ENCODE measurements at regions not wholly inside any gene's neighbourhood (a gene's known extent, or its start where the extent isn't known, plus 50 kb on each side); places are given as distances from the start of the nearest gene placed in this dataset.

- no peak for DNase-seq (ENCODE audit: low spot score)
- H3K4me3 Mint-ChIP-seq, result no peak overlapping the region
- ChIA-PET CTCF (no interaction called here), POLR2A (no interaction called here)
- no peak overlapping the region for H3K27ac Mint-ChIP-seq
- H3K27me3 Mint-ChIP-seq (ENCODE audit: low read depth), result no peaks in the 10 kb centered on the region
- no peaks in the 10 kb centered on the region for H3K36me3 Mint-ChIP-seq
- ATAC-seq, result no peak
- no peak for TF ChIP-seq HMGXB4 (CRISPR knock-in tag; IDR thresholded peaks at IDR 0.05)
- TF ChIP-seq MYBL2 (CRISPR knock-in tag; IDR thresholded peaks at IDR 0.05), result no peak
- TF ChIP-seq JUN (CRISPR knock-in tag; IDR thresholded peaks at IDR 0.05), result no peak
- no peak for TF ChIP-seq SMAD4 (CRISPR knock-in tag; IDR thresholded peaks at IDR 0.05)
- TF ChIP-seq FOXP4 (CRISPR knock-in tag; IDR thresholded peaks at IDR 0.05), result no peak
- TF ChIP-seq SOX15 (CRISPR knock-in tag; IDR thresholded peaks at IDR 0.05), result no peak
- no peak for TF ChIP-seq GTF2I (CRISPR knock-in tag; conservative IDR thresholded peaks at IDR 0.05)
- TF ChIP-seq TP53 (CRISPR knock-in tag; IDR thresholded peaks at IDR 0.05), result no peak
- TF ChIP-seq E2F1 (CRISPR knock-in tag; IDR thresholded peaks at IDR 0.05), result no peak
- TF ChIP-seq USF2 (CRISPR knock-in tag; IDR thresholded peaks at IDR 0.05), result no peak
- no peak for TF ChIP-seq ATF6 (CRISPR knock-in tag; IDR thresholded peaks at IDR 0.05)
- H3K9me3 Mint-ChIP-seq, result no peaks in the 10 kb centered on the region
- H3K4me1 Mint-ChIP-seq, result peaks cover 3% of the 10 kb centered on the region
These were observed 72.7 kb downstream of the DIRAS3 start for GRCh38 chr1:67977756-67978155.

GRCh38 chr1:67973051-67973450 lies 77.4 kb downstream of the DIRAS3 start:
- ChIA-PET CTCF (interaction anchor here (1.0 kb wide), 1 partner anchor 119 kb away, joined by 3 read pairs; no protein-coding TSS in a partner anchor), POLR2A (no interaction called here)
- Mint-ChIP-seq H3K4me3 (no peak overlapping the region), H3K36me3 (no peaks in the 10 kb centered on the region), H3K27me3 (ENCODE audit: low read depth) (no peaks in the 10 kb centered on the region), H3K27ac (no peak overlapping the region), H3K9me3 (peaks cover 11% of the 10 kb centered on the region; the same call in 1 of the 2 replicates), H3K4me1 (no peaks in the 10 kb centered on the region)
- ATAC-seq, result no peak
- no peak for DNase-seq (ENCODE audit: low spot score)
- TF ChIP-seq EMX1 (CRISPR knock-in tag; IDR thresholded peaks at IDR 0.05) (no peak), CREB1 (CRISPR knock-in tag; IDR thresholded peaks at IDR 0.05) (no peak), IRF2 (CRISPR knock-in tag; IDR thresholded peaks at IDR 0.05; ENCODE audit: borderline replicate concordance, low read depth) (no peak), ZMAT4 (CRISPR knock-in tag; IDR thresholded peaks at IDR 0.05) (no peak), TP53 (CRISPR knock-in tag; IDR thresholded peaks at IDR 0.05) (no peak), ARID4B (CRISPR knock-in tag; IDR thresholded peaks at IDR 0.05; ENCODE audit: borderline replicate concordance) (no peak), SMAD3 (CRISPR knock-in tag; IDR thresholded peaks at IDR 0.05; ENCODE audit: borderline replicate concordance) (no peak), AR (CRISPR knock-in tag; IDR thresholded peaks at IDR 0.05) (no peak), CBFB (CRISPR knock-in tag; IDR thresholded peaks at IDR 0.05; ENCODE audit: low read depth) (no peak), ATF1 (CRISPR knock-in tag; IDR thresholded peaks at IDR 0.05) (no peak), NFATC4 (CRISPR knock-in tag; IDR thresholded peaks at IDR 0.05) (no peak)

Data from WTC11 (cell line).